OCI-LY3 (cell line): ENCODE measurements at regions not wholly inside any gene's neighbourhood (a gene's known extent, or its start where the extent isn't known, plus 50 kb on each side); places are given as distances from the start of the nearest gene placed in this dataset.

Source experiments
- H2AFZ ChIP-seq: fragments of 200-600, 300-600 bp; shearing (Covaris generic); 2 replicates; pipeline ENCODE4 v1.6.0; 2014; ENCODE audit warnings: antibody characterized with exemption, low read depth, low read length
- H3K27ac ChIP-seq: fragments of 200-600, 300-600 bp; sonication (generic); 2 replicates; pipeline ENCODE4 v1.5.1; 2014; ENCODE audit warnings: mild to moderate bottlenecking, low read length, moderate library complexity, mixed read lengths
- H3K27me3 ChIP-seq: fragments of 200-600, 300-600 bp; sonication (generic); 2 replicates; pipeline ENCODE4 v1.6.1; 2014; ENCODE audit warnings: low read depth, low read length, mixed read lengths
- H3K36me3 ChIP-seq: fragments of 200-600, 300-600 bp; sonication (generic); replicated peaks from 2 replicates; pipeline ENCODE3; 2014; ENCODE audit warnings: low read depth, low read length, mixed read lengths
- H3K4me1 ChIP-seq: fragments of 300-600, 200-600 bp; sonication (generic); 2 replicates; pipeline ENCODE4 v1.6.1; 2014; ENCODE audit warnings: low read length, mixed read lengths
- H3K4me2 ChIP-seq: fragments of 200-600, 300-600 bp; sonication (generic); 2 replicates; pipeline ENCODE4 v1.6.1; 2014; ENCODE audit warnings: low read length, mixed read lengths
- H3K4me3 ChIP-seq: fragments of 300-600, 200-600 bp; sonication (generic); 2 replicates; pipeline ENCODE4 v1.5.1; 2014; ENCODE audit warnings: antibody characterized with exemption, mild to moderate bottlenecking, low read length, moderate library complexity
- H3K79me2 ChIP-seq: fragments of 300-600, 200-600 bp; shearing (Covaris generic); 2 replicates; pipeline ENCODE4 v1.6.1; 2014; ENCODE audit warnings: mild to moderate bottlenecking, low read length, mixed read lengths
- H3K9ac ChIP-seq: fragments of 300-600, 200-600 bp; shearing (Covaris generic); 2 replicates; pipeline ENCODE4 v1.6.0; 2014; ENCODE audit warnings: mild to moderate bottlenecking, low read length, moderate library complexity
- H3K9me3 ChIP-seq: fragments of 200-600, 300-600 bp; shearing (Covaris generic); 2 replicates; pipeline ENCODE4 v1.6.1; 2014; ENCODE audit warnings: low read length, mixed read lengths; ENCODE audit not compliant: insufficient read depth
- H4K20me1 ChIP-seq: fragments of 200-600, 300-600 bp; sonication (generic); 2 replicates; pipeline ENCODE4 v1.6.1; 2016; ENCODE audit warnings: low read length, mixed read lengths; ENCODE audit not compliant: insufficient read depth
- EZH2phosphoT487 ChIP-seq: fragments of 200-600 bp; shearing (Covaris generic); IDR thresholded peaks from 2 replicates; pipeline ENCODE4 v1.6.1; 2018; ENCODE audit warnings: antibody characterized with exemption, mixed run types, low read depth
- TF ChIP-seq, protein P1 (sequence below): fragments of 200-600, 300-600 bp; sonication (generic); IDR thresholded peaks from 2 replicates; pipeline ENCODE4 v1.5.1; 2014; ENCODE audit warnings: antibody characterized with exemption, low read length, low read depth

DNA sequence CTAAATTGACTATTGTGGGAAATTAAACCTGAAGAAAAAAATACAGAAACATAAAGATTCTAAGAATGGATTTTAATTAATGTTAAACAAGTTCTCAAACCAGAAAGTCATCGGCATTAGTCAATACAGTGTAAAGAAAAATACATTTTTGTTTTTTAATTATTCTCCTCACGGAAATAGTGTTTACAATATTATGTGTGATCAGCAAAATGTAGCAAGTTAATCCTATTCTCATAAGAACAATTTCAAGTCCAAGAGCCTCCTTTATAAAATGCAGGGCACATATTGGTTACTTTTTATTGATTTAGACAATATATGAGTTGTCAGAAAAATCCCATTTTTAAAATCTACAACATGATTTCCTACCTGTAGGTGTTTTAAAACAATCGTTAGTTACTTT lies 158.0 kb upstream of the MGAT4C start:
- no peaks in the 10 kb centered on the region for H3K27me3 ChIP-seq
- H3K4me1 ChIP-seq, result no peaks in the 10 kb centered on the region
- no peak overlapping the region for H2AFZ ChIP-seq
- TF ChIP-seq, protein P1, sequence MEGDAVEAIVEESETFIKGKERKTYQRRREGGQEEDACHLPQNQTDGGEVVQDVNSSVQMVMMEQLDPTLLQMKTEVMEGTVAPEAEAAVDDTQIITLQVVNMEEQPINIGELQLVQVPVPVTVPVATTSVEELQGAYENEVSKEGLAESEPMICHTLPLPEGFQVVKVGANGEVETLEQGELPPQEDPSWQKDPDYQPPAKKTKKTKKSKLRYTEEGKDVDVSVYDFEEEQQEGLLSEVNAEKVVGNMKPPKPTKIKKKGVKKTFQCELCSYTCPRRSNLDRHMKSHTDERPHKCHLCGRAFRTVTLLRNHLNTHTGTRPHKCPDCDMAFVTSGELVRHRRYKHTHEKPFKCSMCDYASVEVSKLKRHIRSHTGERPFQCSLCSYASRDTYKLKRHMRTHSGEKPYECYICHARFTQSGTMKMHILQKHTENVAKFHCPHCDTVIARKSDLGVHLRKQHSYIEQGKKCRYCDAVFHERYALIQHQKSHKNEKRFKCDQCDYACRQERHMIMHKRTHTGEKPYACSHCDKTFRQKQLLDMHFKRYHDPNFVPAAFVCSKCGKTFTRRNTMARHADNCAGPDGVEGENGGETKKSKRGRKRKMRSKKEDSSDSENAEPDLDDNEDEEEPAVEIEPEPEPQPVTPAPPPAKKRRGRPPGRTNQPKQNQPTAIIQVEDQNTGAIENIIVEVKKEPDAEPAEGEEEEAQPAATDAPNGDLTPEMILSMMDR, result no peak
- TF ChIP-seq EZH2phosphoT487, result no peak
- H3K9me3 ChIP-seq, result no peaks in the 10 kb centered on the region
- H3K9ac ChIP-seq, result no peak overlapping the region
- no peak overlapping the region for H3K4me3 ChIP-seq
- H3K4me2 ChIP-seq, result no peak overlapping the region
- H3K27ac ChIP-seq, result no peak overlapping the region
- H4K20me1 ChIP-seq, result no peaks in the 10 kb centered on the region
- no peaks in the 10 kb centered on the region for H3K36me3 ChIP-seq
- no peaks in the 10 kb centered on the region for H3K79me2 ChIP-seq

DNA sequence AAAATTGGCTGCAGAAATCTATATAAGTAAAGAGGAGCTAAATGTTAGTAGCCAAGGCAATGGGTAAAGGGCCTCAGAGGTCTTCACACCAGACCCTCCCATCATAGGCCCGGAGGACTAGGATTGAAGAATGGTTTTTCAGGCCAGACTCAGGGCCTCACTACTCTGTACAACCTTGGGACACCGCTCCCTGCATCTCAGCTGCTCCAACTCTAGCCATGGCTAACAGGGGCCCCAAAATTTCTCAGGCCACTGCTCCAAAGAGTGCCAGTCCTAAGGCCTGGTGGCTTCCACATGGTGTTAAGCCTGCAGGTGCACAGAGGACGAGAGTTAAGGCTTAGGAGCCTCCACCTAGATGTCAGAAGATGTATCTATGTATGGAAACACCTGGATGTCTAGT lies 155.5 kb upstream of the MGAT4C start:
- Histone ChIP-seq H3K27ac (no peak overlapping the region), H3K9ac (no peak overlapping the region), H3K4me3 (no peak overlapping the region), H3K4me1 (no peaks in the 10 kb centered on the region), H3K9me3 (no peaks in the 10 kb centered on the region), H3K27me3 (no peaks in the 10 kb centered on the region), H4K20me1 (no peaks in the 10 kb centered on the region), H3K36me3 (no peaks in the 10 kb centered on the region), H3K4me2 (no peak overlapping the region), H2AFZ (no peak overlapping the region), H3K79me2 (no peaks in the 10 kb centered on the region)
- no peak for TF ChIP-seq EZH2phosphoT487
- TF ChIP-seq, protein P1, result no peak

DNA sequence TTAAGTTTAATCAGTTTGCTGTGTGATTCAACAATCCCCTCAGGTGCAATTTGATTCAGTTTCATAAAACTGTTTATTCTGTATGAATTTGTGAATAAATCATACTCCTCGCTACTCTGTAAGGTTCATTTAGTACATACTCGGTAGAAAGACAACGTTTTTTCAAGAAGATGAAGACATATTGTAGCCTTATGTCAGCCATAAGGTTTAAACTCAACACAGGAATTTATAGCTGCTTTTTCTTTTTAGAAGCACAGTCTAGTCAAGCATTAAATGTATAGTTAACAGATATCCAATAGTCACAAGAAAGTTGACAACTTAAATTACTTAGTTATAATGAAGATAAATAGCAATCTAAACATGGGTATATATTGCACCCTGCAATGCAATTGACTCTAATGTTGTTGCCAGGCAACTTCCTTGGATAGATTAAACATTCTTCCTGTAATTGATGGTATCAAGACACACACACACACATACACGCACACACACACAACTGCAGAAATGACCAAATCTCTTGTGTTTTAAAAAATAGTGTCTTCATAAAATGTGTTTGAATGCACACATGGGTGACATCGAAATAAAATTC lies 151.5 kb upstream of the MGAT4C start:
- Histone ChIP-seq H3K9me3 (no peaks in the 10 kb centered on the region), H3K79me2 (no peaks in the 10 kb centered on the region), H2AFZ (no peak overlapping the region), H3K9ac (no peak overlapping the region), H3K27ac (no peak overlapping the region), H3K4me2 (no peak overlapping the region), H4K20me1 (no peaks in the 10 kb centered on the region), H3K4me3 (no peak overlapping the region), H3K27me3 (no peaks in the 10 kb centered on the region), H3K36me3 (no peaks in the 10 kb centered on the region), H3K4me1 (no peaks in the 10 kb centered on the region)
- no peak for TF ChIP-seq EZH2phosphoT487
- TF ChIP-seq, protein P1, result no peak

DNA sequence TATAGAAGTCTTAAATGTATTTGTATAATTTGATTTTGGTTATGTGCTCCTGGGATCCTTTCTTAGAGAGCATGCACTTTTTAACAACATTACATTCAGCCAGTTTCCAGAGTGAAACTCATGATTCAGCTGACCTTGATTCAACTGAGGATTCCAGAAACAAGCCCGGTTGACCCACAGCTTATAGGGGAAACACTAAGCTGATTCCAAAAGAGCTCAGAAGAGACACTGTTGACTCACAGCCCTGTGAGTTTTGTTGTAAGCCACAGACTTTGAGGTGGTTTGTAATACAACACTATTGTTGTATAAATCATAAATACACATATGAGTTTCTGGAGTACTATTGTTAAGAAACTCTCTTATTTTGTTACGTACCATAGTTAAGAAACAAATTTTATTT lies 133.8 kb upstream of the MGAT4C start:
- Histone ChIP-seq H4K20me1 (no peaks in the 10 kb centered on the region), H3K4me3 (no peak overlapping the region), H3K36me3 (no peaks in the 10 kb centered on the region), H3K27me3 (no peaks in the 10 kb centered on the region), H3K9me3 (no peaks in the 10 kb centered on the region), H2AFZ (no peak overlapping the region), H3K4me1 (no peaks in the 10 kb centered on the region), H3K9ac (no peak overlapping the region), H3K27ac (no peak overlapping the region), H3K4me2 (no peak overlapping the region), H3K79me2 (no peaks in the 10 kb centered on the region)
- TF ChIP-seq EZH2phosphoT487, result no peak
- TF ChIP-seq, protein P1, result no peak
